ENCODE measurements at regions not wholly inside any gene's neighbourhood (a gene's known extent, or its start where the extent isn't known, plus 50 kb on each side); places are given as distances from the start of the nearest gene placed in this dataset.

DNA sequence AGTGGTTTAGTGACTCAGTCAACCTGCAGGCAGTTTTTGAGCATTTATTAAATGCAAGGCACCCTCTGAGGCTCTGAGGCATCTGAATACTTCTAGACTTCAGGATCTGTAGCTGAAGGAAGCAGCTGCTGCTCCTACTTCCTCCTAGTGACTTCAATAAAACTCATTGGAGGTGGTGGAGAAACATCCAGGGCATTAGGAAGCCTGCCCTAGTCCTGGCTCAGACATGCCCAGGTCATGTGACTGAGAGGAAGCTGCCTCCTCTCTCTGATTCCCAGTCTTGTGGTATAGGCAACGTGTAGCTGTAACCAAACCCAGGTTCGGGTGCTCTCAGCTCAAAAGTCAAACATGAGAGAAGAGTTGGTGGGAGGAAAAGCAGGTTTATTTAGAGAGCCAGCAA lies 287.2 kb upstream of the GYPC start:
- no peaks in the 10 kb centered on the region for H3K4me1 ChIP-seq
- no peaks in the 10 kb centered on the region for H3K27me3 ChIP-seq
- intact Hi-C loops (cut with DNase I): no loop called here
- no peak overlapping the region for H3K27ac ChIP-seq
- no peaks in the 10 kb centered on the region for H3K36me3 ChIP-seq
- TF ChIP-seq, protein P1, sequence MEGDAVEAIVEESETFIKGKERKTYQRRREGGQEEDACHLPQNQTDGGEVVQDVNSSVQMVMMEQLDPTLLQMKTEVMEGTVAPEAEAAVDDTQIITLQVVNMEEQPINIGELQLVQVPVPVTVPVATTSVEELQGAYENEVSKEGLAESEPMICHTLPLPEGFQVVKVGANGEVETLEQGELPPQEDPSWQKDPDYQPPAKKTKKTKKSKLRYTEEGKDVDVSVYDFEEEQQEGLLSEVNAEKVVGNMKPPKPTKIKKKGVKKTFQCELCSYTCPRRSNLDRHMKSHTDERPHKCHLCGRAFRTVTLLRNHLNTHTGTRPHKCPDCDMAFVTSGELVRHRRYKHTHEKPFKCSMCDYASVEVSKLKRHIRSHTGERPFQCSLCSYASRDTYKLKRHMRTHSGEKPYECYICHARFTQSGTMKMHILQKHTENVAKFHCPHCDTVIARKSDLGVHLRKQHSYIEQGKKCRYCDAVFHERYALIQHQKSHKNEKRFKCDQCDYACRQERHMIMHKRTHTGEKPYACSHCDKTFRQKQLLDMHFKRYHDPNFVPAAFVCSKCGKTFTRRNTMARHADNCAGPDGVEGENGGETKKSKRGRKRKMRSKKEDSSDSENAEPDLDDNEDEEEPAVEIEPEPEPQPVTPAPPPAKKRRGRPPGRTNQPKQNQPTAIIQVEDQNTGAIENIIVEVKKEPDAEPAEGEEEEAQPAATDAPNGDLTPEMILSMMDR (IDR thresholded peaks at IDR 0.05): no peak
- no peak for TF ChIP-seq POLR2A (IDR thresholded peaks at IDR 0.05)
- no peaks in the 10 kb centered on the region for H3K9me3 ChIP-seq
- DNase-seq (no peak), ATAC-seq (peak in 2 of 4 donors; percentile 12 to 38)
- WGBS (ENCODE audit: insufficient coverage, low coverage, low lambda C conversion rate, missing lambda C conversion rate): 26% methylated on average over 2 of the region's 2 CpGs
- H3K4me3 ChIP-seq: no peak overlapping the region

DNA sequence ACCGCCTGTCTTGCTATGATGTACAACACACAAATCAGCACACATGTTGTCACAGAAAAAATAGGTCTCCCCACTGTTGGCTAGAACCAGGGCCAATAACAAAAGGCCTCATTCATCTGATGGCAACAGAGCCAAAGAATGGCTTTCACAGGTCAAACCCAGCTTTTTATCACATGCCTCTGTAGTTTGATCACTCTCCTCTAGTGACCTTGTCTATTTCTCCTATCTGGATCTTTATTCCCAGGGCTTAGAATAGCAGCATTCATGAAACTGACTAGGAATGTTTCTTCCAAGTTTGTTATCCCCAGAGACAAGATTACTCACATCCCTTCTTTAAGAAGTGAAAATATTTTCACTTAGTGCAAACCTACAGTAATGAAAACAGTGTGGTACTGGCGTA lies 285.8 kb upstream of the GYPC start:
- WGBS (ENCODE audit: insufficient coverage, low coverage, low lambda C conversion rate, missing lambda C conversion rate): 67% methylated on average over 2 of the region's 2 CpGs
- no peaks in the 10 kb centered on the region for H3K27me3 ChIP-seq
- no peaks in the 10 kb centered on the region for H3K4me1 ChIP-seq
- DNase-seq: no peak
- no peaks in the 10 kb centered on the region for H3K9me3 ChIP-seq
- H3K4me3 ChIP-seq: no peak overlapping the region
- H3K36me3 ChIP-seq: no peaks in the 10 kb centered on the region
- no peak for ATAC-seq
- intact Hi-C loops (cut with DNase I): no loop called here
- no peak overlapping the region for H3K27ac ChIP-seq
- no peak for TF ChIP-seq POLR2A (IDR thresholded peaks at IDR 0.05)
- TF ChIP-seq, protein P1 (IDR thresholded peaks at IDR 0.05): no peak

DNA sequence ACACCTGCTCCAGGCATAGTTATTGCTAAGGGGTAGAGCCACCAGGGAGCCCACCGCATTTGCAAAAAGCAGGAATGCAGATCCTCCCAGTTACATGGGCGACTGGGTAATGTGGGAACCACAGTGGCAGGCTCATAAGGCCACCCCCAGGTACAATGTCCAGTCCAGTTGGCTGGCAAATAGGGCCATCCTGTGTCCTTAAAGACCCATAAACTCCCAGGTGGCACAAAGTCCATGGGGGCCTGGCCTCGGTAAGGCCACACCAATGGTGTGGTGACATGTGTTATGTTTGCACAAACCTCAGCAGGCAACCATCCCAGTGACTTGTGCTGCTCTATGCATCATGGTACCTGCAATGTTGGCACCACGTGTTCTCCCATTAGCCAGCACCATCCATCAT lies 283.6 kb upstream of the GYPC start:
- H3K27me3 ChIP-seq: no peaks in the 10 kb centered on the region
- WGBS (ENCODE audit: insufficient coverage, low coverage, low lambda C conversion rate, missing lambda C conversion rate): 47% methylated on average over 2 of the region's 4 CpGs
- H3K4me1 ChIP-seq: no peaks in the 10 kb centered on the region
- H3K36me3 ChIP-seq: no peaks in the 10 kb centered on the region
- TF ChIP-seq POLR2A (IDR thresholded peaks at IDR 0.05): no peak
- TF ChIP-seq, protein P1 (IDR thresholded peaks at IDR 0.05): no peak
- intact Hi-C loops (cut with DNase I): no loop called here
- H3K9me3 ChIP-seq: no peaks in the 10 kb centered on the region
- H3K27ac ChIP-seq: no peak overlapping the region
- no peak overlapping the region for H3K4me3 ChIP-seq
- DNase-seq (no peak), ATAC-seq (no peak)

- no peak overlapping the region for H3K27ac ChIP-seq
- intact Hi-C loops (cut with DNase I): no loop called here
- no peaks in the 10 kb centered on the region for H3K36me3 ChIP-seq
- no peak for ATAC-seq
- no peaks in the 10 kb centered on the region for H3K4me1 ChIP-seq
- TF ChIP-seq, protein P1 (IDR thresholded peaks at IDR 0.05): no peak
- TF ChIP-seq POLR2A (IDR thresholded peaks at IDR 0.05): no peak
- DNase-seq: no peak
- no peaks in the 10 kb centered on the region for H3K27me3 ChIP-seq
- H3K4me3 ChIP-seq: no peak overlapping the region
- H3K9me3 ChIP-seq: no peaks in the 10 kb centered on the region
- 25% methylated on average over 1 of the region's 1 CpG for WGBS (ENCODE audit: insufficient coverage, low coverage, low lambda C conversion rate, missing lambda C conversion rate)
Measured at GRCh38 chr2:126378176-126378575, 277.8 kb upstream of the GYPC start.

DNA sequence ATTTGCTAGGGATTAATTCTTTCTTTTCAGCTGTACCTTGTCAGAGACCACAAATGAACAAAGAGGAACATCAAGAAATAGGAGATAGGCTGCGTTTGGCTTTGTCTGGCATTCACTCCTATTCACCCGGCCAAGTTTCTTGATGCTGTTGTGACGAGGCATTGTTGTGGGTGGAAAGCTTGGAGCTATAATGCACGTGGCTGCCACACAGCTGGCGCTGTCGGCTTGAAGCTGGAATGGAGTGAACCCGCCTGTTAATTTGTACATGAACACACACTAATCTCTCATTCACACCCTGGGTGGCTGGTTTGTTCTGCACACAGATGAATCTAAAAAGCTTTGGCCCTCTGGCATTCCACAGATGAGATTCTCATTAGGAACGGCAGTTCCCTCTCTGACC lies 274.9 kb upstream of the GYPC start:
- DNase-seq: no peak
- TF ChIP-seq POLR2A (IDR thresholded peaks at IDR 0.05): no peak
- TF ChIP-seq, protein P1 (IDR thresholded peaks at IDR 0.05): no peak
- H3K27ac ChIP-seq: no peak overlapping the region
- intact Hi-C loops (cut with DNase I): no loop called here
- WGBS (ENCODE audit: insufficient coverage, low coverage, low lambda C conversion rate, missing lambda C conversion rate): 67% methylated on average over 8 of the region's 8 CpGs
- H3K9me3 ChIP-seq: no peaks in the 10 kb centered on the region
- no peak for ATAC-seq
- no peaks in the 10 kb centered on the region for H3K4me1 ChIP-seq
- H3K27me3 ChIP-seq: no peaks in the 10 kb centered on the region
- H3K36me3 ChIP-seq: no peaks in the 10 kb centered on the region
- H3K4me3 ChIP-seq: no peak overlapping the region

All from right lobe of liver (tissue), 6 donors.